ENCODE measurements at regions not wholly inside any gene's neighbourhood (a gene's known extent, or its start where the extent isn't known, plus 50 kb on each side); places are given as distances from the start of the nearest gene placed in this dataset.

DNA sequence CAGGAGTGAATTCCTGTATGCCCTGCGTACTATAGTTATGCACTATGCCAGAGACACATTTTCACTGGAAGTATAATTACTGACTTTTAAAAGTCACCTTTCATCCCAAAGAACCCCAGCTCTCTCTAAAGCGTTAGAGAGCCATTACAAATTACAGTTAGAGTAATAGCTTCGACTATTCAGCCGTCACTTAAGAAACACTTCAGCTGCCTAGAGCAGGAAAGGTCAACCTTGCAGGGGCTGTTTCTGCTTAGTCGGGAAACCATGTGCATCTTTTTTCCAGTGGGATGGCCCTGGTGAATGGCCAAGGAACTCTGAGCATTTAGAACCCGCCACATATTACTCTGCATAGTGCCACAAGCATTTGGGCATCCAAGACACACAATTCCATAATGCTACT lies 235.9 kb downstream of the ARRDC4 start:
- DNase-seq (ENCODE audit: low read depth): no peak

DNA sequence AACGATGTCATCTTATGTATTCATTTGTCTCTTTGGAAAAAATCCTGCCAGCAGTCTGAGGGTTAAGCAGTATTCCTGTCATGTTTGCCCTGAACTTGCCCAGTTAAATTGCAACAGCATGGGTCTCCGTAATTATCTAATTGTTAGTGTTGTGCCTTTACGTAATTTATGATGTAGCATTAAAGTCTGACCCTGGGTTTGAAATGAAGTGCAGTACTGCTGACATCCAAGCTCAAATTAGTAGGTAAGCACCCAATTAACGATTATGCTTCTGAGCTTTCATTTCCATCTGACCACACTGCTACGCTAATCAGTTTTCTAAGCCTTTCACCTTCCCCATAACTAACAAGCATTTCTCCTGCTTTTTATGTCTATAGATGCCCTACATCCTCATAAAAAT lies 241.8 kb downstream of the ARRDC4 start:
- no peak for DNase-seq (ENCODE audit: low read depth)

DNA sequence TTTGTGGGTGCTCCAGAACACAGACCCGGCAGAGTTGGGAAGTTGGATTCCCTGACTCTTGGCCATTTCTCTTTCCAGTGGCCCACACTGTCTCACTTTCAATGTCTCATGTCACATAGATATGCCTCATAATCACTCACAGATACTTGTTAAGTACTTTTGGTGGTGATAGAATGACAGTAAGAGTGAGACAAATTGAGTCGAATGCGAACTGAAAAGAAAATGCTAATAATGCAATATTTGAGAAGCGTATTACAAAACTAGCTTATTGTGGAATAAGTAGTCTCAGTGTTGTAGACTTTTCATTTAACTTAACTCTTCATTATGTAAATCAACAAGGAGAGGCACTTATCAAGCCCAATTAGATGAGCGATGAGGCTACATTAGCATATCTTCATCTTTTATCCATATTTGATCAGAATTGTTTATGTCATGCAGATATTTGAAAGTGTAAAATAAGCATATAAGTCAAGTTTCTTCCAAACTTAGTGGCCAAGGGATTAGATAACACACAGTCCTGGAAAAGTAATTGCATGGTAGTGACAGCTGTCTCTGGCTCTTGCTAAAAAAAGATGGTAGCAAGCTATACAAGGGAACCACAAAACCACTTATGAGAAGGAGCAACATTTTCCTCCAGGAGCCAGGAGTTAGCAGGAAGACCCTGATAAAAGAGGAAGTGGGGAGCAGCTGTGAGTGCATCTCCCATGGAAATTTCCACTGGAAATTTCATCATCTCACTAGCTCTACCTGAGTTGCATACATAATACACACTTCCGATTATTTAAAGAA lies 243.6 kb downstream of the ARRDC4 start:
- DNase-seq (ENCODE audit: low read depth): no peak

DNA sequence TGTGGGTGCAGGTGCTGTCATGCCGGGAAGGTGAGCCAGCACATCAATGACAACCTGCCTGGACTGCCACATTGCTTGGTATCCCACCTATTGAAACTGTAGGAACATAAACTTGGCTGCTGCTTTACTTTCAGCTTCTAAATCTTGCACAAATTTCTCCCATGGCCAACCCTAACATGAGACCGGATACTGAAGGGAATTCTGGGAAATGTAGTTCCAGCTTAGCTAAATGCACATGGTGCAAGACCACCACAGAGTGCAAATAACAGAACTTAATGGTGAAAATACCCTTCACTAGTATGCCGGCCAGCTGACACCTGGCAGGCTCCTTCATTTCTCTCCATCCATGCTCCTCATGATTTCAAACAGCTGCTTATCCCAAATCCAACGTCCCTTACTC lies 247.4 kb downstream of the ARRDC4 start:
- no peak for DNase-seq (ENCODE audit: low read depth)

DNA sequence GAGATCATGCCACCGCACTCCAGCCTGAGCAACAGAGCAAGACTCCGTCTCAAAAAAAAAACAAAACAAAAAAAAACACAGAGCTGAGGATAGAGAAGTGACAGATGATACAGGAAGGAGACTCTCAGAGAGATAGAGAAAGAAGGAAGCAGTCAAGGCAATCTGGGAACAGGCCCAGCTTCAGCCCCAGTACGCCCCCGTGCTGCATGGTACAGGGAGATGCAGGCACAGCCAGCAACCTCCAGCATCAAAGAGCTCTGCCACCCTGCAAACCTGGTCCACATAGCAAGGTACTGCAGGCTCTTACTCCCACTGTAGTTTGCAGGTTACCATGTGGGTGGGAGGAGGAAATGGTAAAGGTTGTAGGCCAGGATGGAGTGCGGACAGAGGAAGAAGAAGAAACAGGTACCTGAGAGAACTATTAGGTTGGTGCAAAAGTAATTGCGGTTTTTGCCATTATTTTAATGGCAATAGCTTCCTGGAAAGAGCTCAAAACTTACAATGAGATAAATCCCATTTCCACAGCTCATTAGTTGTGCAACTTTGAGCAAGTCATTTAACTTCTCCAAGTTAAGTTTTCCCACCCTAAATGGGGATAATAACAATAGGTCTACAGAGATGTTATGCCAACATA lies 253.0 kb downstream of the ARRDC4 start:
- no peak for DNase-seq (ENCODE audit: low read depth)

DNA sequence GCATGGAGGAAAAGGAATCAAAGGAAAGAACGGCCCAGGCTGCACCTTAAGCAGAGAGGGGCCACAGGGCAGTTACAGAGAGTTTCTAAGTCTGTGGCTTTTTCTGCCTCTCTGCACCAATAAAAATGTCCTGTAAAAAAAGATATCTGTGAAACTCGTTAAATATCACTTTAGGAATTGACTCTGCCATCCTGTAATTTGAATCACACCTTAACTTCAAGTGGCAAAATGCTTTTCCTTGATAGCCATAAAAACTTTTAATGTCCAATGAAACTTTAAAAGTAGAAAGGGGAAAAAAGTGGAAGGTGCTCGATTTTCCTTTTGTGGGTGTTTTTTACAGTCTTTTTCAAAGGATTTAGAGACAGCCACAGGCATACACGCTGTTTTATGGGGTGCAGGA lies 255.7 kb downstream of the ARRDC4 start:
- no peak for DNase-seq (ENCODE audit: low read depth)

DNA sequence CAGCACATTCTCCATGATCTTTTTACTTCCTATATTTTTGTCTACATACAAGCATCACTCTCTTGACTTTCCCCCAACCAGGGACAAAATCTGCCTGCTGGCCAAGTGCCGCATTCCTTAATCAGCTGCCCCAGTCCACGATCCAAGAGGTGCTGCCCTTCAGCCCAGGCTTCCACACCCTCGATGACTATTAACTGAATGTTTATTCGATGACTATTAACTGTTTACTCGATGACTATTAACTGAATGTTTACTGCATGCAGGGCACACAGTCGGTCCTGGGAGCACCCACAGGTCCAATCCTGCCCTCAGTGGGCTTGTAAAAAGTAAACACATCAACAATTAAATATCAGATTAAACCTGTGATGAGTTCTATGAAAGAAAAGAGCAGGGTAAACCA lies 256.9 kb downstream of the ARRDC4 start:
- no peak for DNase-seq (ENCODE audit: low read depth)

DNA sequence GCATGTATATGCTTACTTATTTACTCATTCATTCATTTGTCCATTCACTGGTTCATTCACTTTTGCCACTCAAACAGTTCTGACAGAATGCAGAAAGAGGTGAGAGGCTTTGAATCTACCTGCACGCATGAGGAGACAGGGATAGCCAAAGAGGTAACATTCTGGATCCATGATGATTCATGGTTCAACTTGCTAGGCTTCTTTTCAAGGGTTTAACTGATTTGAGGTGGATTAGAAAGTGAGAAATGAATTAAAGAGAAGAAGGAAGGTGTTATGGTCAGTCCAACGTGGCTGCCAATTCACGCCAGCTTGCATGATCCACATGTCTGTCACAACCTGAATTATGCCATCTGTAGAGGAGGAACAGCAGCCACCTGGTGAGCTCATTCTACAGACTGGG lies 260.6 kb downstream of the ARRDC4 start:
- no peak for DNase-seq (ENCODE audit: low read depth)

DNA sequence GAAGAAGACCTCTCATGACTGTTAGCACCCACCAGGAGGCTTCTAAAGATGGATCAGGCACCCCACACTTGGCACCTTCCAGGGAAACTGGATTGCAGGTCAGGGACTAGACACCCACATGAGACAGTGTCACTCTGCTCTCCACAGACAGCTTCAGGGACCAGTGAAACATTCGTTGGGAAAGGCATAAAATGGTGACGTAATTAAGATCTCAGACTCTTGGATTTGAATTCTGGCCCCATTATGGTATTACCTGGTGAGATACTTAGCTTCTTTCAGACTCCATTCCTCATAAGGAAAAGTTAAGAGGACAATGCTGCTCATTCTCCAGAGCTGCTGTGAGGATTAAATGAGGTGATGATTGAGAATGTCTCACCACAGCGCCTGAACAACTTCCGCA lies 261.1 kb downstream of the ARRDC4 start:
- DNase-seq (ENCODE audit: low read depth): no peak

DNA sequence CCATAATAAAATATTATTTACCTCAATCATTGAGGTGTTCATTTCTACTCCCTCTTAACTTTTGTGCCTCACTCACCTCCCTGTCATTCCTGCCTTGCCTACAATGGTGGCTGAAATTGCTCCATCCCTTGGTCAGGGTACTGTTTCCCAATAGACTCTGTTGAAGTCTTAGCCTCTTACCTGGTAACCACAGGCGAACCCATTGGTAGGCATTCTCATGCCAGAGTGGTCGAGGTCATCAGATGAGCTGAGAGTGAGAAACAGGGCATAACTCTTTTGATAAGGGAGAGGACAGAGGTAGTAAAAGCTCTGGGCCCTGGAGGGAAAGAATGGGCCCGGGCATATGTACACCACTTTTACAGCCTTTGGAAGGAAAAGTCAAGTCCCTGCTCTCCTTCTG lies 265.6 kb downstream of the ARRDC4 start:
- no peak for DNase-seq (ENCODE audit: low read depth)

DNA sequence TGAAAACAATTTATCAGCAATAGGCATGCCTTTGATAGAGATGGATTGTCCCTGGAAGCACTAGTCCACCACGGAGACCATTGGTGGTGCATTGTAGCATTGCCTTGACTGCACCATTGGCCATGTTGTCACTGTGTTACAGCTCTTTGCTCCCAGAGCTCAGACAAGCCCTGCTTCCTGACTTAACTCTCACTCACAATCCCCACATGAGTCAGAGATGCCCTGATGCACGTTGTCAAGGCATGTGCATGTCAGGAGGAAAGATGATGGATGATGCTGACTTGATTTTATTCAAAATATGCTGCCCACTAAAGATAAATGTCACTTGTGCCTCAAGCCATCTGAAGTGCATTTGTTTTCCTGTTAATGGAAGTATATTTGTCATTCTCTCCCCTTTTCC lies 266.1 kb downstream of the ARRDC4 start:
- no peak for DNase-seq (ENCODE audit: low read depth)

DNA sequence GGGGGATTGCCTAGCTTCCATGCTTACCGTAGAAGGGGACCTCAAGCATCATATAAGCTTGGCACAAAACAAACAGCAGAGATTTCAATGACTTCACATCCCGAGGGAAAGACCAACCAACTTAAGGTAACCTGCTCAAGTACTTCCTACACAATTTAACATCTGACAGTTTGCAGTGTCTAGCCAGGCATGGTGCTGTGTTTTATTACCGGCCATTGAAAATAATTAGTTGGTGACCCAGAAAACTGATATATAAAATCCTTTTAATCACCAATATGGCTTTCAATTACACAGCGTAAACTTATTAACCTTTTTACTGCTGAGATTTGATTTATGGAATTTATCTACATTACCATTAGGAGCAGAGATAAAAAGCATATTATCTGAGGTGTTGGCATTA lies 268.3 kb downstream of the ARRDC4 start:
- no peak for DNase-seq (ENCODE audit: low read depth)

DNA sequence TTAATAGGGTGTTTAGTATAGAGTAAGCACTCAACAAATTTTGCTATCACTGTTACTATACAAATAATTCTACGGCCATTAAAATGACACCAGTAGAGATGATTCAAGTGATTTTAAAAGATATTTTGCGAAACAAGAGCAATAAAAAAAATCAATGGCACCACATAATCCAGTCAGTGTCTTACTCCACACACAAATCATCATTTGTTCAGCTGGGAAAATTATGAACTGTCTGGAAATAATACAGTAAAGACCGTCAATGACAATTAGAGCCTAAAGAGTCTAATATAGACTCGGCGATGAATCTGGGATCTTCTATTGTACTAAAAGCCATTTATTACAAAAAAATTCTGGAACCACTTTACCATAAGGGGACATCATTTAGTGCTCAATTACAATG lies 270.5 kb downstream of the ARRDC4 start:
- DNase-seq (ENCODE audit: low read depth): no peak

DNA sequence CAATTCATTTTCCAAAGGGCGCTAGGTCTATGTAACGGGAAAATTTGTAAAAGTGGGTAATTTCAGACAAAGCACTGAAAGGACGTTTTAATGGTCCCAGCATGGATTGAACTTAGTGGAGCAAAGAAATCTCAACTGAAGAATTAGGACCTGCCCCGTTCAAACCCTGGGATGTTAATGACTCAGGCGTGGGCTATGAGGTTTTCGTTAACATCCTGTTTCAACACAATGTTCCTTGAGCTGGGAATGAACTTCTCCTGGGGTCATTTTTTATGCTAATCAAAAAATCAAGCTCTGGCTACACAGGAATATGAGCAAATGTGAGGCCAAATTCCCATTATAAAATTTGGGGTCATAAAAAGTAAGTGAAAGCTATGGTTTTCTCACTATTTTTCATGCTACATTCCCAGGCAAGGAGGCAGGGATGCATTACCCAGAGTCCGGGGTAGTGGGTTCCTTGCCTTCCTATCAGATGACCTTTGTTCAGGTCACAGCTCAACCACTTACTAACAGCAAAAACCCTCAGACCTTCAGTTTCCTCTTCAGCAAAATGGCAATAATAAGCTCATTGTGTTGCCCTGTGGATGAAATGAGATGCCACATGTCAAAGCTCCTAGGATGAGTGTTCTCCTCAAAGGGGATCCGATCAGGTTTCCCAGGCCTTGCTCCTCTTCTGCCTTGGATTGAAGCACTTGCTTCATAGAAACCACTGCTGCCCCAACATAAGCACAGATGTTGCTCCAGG lies 271.4 kb downstream of the ARRDC4 start:
- DNase-seq (ENCODE audit: low read depth): peak; percentile 71

DNA sequence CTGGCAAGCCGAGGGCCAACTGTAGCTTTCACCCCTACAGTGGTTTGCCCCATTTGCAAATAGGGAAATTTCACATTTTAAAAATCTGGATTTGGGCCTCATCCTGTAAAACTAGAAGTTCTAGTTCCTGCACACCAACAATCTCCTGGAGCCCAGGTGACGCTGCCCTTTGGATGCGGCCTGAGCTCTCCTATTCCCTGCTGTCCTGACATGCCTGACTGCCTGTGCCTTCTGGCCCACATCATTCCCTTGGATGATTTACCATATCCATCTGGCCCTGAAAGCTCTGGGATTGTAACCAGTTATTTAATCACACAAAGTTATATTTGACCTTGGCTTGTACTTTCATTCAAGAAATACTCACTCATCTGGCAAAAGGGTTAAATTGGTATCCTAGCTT lies 272.3 kb downstream of the ARRDC4 start:
- DNase-seq (ENCODE audit: low read depth): no peak

DNA sequence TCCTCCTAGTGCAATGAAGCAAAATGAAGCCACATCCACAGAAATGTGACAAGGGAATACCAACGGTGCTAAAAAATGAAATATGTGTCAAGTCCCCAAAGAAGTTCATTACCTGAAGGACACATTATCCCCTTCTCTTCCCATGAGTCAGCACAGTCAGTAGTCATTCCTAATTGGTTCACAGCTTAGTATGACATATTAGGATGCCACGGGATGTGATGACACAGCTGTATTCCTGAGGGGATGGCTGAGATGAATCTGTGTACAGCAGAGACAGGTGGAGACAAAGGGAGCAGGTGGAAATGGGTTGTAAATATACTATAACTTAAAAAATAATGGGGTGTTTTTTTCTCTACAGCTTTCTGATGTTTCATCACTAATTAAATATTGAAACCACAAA lies 273.4 kb downstream of the ARRDC4 start:
- DNase-seq (ENCODE audit: low read depth): no peak

DNA sequence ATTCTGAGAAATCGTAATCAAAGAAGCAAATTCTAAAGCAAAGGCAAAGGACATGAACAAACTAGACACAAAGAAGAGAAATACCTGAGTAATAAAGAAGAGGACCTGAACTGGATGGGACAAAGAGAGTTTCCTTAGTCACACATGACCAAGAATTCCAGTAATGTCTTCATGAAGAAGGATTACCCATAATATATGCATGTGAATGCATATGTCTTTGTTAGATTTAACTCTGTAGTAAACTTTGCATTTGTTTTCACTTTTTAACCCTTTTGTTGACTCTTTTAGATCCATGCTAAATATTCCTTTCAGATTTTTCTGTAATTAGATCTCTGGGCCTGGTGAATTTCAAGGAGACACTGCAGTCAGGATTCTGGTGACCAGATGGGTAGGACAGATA lies 279.8 kb downstream of the ARRDC4 start:
- DNase-seq (ENCODE audit: low read depth): no peak

DNA sequence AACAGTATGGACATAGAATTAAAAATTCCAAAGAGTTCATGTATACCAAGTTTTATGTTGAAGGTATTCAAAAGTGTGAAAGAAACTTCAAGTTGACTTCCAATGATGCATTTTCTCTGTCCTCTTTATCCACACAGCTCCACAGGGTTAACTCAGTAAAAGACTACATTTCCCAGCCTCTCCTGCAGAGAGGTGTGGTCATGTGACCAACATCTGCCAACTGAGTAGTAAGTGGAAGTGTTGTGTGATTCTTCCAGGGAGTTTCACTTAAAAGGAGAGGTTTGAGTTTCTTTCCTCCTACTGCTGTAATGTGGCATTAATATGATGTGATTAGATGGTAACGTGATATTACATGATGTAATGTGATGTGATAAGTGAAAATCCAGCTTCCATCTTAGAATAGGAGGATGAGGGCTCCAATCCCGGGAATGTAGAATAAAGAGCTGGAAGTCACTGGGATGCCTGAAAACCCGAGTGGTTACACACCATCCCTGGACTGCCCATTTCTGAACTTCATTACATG lies 280.6 kb downstream of the ARRDC4 start:
- DNase-seq (ENCODE audit: low read depth): peak; percentile 5

DNA sequence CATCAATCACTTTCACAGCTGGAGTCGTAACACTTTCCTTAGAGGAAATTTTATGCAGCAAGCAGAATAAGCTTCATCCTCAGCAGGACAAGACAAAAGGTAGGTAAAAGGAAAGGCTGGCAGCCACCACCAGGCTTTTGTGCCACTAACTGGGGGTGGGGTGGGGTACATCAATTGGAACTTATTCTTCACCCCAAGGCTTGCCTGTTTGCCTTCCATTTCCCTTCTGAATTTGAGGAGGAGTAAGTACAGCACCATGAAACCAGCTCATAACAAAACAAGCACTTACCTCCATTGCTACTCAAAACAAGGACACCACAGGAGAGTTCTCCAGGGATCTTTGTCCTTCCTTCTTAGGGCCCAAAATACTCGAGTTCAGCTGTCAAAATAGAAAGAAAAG lies 296.8 kb downstream of the ARRDC4 start:
- no peak for DNase-seq (ENCODE audit: low read depth)

DNA sequence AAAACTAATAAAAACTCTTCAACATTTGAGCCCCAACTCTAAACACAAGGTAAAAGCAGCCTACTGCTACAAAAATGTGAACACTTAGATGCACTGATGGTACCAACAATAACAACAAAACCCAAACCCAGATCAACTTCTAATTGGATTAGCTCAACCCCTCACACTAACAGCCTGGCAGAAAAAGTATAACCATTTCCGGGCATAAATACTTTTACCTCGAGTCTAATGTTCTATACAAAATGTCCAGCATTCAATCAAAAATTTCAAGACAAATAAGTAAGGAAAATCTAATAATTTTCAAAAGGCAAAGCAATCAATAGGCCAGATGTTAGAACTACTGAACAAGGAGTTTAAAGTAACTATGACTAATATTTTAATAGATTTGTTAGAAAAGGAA lies 303.3 kb downstream of the ARRDC4 start:
- DNase-seq (ENCODE audit: low read depth): no peak

DNA sequence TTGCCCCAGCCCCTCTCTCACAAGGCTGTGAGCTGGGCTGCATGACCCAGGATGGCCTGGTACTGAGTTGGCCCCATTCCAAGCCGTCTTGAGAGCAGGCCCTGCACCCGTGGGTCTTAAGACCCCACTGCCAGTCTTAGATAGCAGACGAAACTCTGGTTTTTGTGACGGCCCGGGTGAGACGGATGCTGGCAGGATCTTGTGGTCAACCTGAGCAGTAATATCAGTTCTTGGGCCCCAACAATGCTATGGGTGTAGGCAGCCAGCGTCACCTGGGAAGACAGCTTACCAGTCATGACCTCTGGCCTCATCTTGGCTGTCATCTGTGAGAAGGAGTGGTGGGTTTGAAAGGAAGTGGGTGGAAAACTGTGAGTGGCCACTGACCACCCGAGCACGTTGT lies 305.8 kb downstream of the ARRDC4 start:
- DNase-seq (ENCODE audit: low read depth): no peak

DNA sequence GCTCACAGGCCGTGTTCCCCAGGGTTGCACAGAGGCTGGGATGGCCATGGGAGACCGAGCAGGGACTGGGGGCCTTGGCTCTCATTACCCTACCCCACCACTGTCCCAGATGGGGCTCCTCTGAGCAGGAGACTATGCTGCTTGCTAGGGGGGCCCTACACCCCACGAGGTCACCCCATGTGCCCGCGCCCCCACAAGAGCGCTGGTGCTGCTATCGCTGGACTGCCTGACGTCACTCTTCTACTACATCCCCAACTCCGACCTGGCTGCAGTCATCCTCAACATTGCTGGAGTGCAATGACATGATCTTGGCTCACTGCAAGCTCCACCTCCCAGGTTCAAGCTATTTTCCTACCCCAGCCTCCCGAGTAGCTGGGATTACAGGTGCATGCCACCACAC lies 307.7 kb downstream of the ARRDC4 start:
- no peak for DNase-seq (ENCODE audit: low read depth)

DNA sequence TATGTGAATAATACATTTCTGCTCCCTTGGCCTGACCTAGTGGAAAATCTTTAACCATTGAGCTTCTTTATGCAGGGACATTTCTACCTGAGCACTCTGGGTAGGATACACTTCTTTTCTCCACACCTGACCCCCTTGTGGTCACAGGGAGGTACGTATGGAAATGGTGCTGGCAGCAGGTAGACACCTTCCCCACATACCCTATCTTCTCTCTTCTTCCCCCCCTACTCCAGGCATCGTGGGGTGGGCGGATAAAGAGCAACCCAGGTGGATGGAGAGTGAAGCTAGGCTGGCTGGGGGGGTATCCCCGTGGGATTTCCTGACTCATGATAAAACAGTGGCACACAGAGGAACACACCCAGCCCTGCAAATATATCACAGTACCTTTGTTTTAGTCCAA lies 312.1 kb downstream of the ARRDC4 start:
- DNase-seq (ENCODE audit: low read depth): no peak

All from EH (cell line).